ENCODE measurements at regions not wholly inside any gene's neighbourhood (a gene's known extent, or its start where the extent isn't known, plus 50 kb on each side); places are given as distances from the start of the nearest gene placed in this dataset.
"Not testable (repeated sequence)": the region's sequence is repeated elsewhere in the genome, so short reads cannot be mapped to it uniquely, and the experiment has no call there.

DNA sequence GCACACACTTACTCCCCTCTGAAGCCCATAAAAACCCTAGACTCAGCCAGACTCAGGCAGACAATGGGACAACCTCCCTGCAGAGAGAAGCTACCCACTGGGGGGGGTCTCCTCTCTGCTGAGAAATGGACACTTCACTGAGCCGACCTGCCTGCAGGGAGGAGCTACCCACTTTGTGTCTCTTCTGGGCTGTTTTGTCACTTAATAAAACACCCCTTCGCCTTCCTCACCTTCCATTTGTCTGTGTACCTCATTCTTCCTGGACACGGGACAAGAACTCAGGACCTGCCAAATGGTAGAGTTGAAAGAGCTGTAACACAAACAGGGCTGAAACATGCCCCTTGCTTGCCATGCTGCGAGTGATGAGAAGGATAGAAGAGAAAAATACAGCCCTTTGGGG, 151.7 kb upstream of the HDDC2 start:
- Histone ChIP-seq H3K27ac (no peak overlapping the region), H3K4me3 (no peak overlapping the region), H3K36me3 (no peaks in the 10 kb centered on the region), H3K27me3 (no peaks in the 10 kb centered on the region), H3K4me1 (no peaks in the 10 kb centered on the region), H3K9me3 (peaks cover 0 to 10% of the 10 kb centered on the region in 2 donors)
- intact Hi-C loops (cut with DNase I; ENCODE audit: low total_unique reads), result no loop called here
- in situ Hi-C loops (cut with MboI; ENCODE audit: low pct_ligation_motif_present in 1 of 4, low pct_unique_long_range_greater_than_20kb in 1 of 4, low sequenced_read_pairs in 3 of 4), result no loop called here
- no peak for DNase-seq
- WGBS, 2 donors (ENCODE audit: low coverage in 1 of 2), result 60 to 67% methylated on average over 1 to 4 of the region's 4 CpGs
- no peak for TF ChIP-seq POLR2AphosphoS5 (IDR thresholded peaks at IDR 0.05)
- TF ChIP-seq POLR2A (IDR thresholded peaks at IDR 0.05), result no peak

DNA sequence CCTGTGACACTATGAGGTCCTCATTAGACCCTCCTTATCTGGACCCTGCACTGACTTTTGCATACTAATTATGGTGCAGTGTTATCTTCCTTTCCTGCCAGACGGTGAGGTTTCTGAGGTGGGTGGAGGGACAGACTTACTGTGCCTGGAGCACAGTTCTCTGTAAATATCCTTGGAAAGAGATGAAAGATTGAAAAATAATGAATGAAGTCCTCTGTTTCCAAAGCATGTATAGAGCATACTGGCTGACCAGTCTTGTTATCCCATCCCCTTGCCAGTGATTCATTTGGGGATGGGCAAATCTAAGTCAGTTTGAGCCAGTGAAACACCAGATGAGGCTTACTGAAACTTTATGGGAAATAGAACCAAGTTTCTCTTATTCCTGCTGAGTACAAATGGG, 152.6 kb upstream of the HDDC2 start:
- peaks cover 0 to 10% of the 10 kb centered on the region in 2 donors for H3K9me3 ChIP-seq
- no peaks in the 10 kb centered on the region for H3K4me1 ChIP-seq
- no peak overlapping the region for H3K27ac ChIP-seq
- intact Hi-C loops (cut with DNase I; ENCODE audit: low total_unique reads), result no loop called here
- no peaks in the 10 kb centered on the region for H3K36me3 ChIP-seq
- H3K4me3 ChIP-seq, result no peak overlapping the region
- H3K27me3 ChIP-seq, result no peaks in the 10 kb centered on the region
- WGBS, 2 donors (ENCODE audit: low coverage in 1 of 2), result 85% methylated on average over 1 of the region's 1 CpG; no CpG with 5 or more reads in 1 of the 2 donors
- TF ChIP-seq EP300 (IDR thresholded peaks at IDR 0.05; ENCODE audit: low read depth) (no peak), POLR2A (IDR thresholded peaks at IDR 0.05) (no peak), CTCF (IDR thresholded peaks at IDR 0.05) (no peak), POLR2AphosphoS5 (IDR thresholded peaks at IDR 0.05) (no peak)
- in situ Hi-C loops (cut with MboI; ENCODE audit: low pct_ligation_motif_present in 1 of 4, low pct_unique_long_range_greater_than_20kb in 1 of 4, low sequenced_read_pairs in 3 of 4), result no loop called here
- DNase-seq, result no peak

GRCh38 chr6:125458493-125458892, 156.7 kb upstream of the HDDC2 start:
- H3K9me3 ChIP-seq; H3K4me1 ChIP-seq; DNase-seq; intact Hi-C loops (cut with DNase I; ENCODE audit: low total_unique reads); H3K27ac ChIP-seq; in situ Hi-C loops (cut with MboI; ENCODE audit: low pct_ligation_motif_present in 1 of 4, low pct_unique_long_range_greater_than_20kb in 1 of 4, low sequenced_read_pairs in 3 of 4); H3K4me3 ChIP-seq; H3K27me3 ChIP-seq; H3K36me3 ChIP-seq: not testable (repeated sequence)
- 100% methylated on average over 1 of the region's 1 CpG for WGBS, 2 donors (ENCODE audit: low coverage in 1 of 2)

- H3K9me3 ChIP-seq; H3K4me1 ChIP-seq; DNase-seq; H3K4me3 ChIP-seq; in situ Hi-C loops (cut with MboI; ENCODE audit: low pct_ligation_motif_present in 1 of 4, low pct_unique_long_range_greater_than_20kb in 1 of 4, low sequenced_read_pairs in 3 of 4); H3K36me3 ChIP-seq; intact Hi-C loops (cut with DNase I; ENCODE audit: low total_unique reads); H3K27ac ChIP-seq; H3K27me3 ChIP-seq: not testable (repeated sequence)
- 100% methylated on average over 1 of the region's 1 CpG; no CpG with 5 or more reads in 1 of the 2 donors for WGBS, 2 donors (ENCODE audit: low coverage in 1 of 2)
Measured at GRCh38 chr6:125465332-125465731, 163.6 kb upstream of the HDDC2 start.

GRCh38 chr6:125469915-125470314, 168.1 kb upstream of the HDDC2 start:
- no peak for DNase-seq
- Histone ChIP-seq H3K27me3 (no peaks in the 10 kb centered on the region), H3K4me1 (no peaks in the 10 kb centered on the region), H3K4me3 (no peak overlapping the region), H3K27ac (no peak overlapping the region), H3K9me3 (no peaks in the 10 kb centered on the region), H3K36me3 (no peaks in the 10 kb centered on the region)
- in situ Hi-C loops (cut with MboI; ENCODE audit: low pct_ligation_motif_present in 1 of 4, low pct_unique_long_range_greater_than_20kb in 1 of 4, low sequenced_read_pairs in 3 of 4) (no loop called here), intact Hi-C loops (cut with DNase I; ENCODE audit: low total_unique reads) (no loop called here)
- no peak for TF ChIP-seq POLR2AphosphoS5 (IDR thresholded peaks at IDR 0.05)
- no peak for TF ChIP-seq POLR2A (IDR thresholded peaks at IDR 0.05)
- TF ChIP-seq CTCF (IDR thresholded peaks at IDR 0.05), result no peak
- TF ChIP-seq EP300 (IDR thresholded peaks at IDR 0.05; ENCODE audit: low read depth), result no peak
- WGBS, 2 donors (ENCODE audit: low coverage in 1 of 2), result 74 to 76% methylated on average over 3 of the region's 3 CpGs

GRCh38 chr6:125471667-125472066, 169.9 kb upstream of the HDDC2 start:
- Histone ChIP-seq H3K4me3 (no peak overlapping the region), H3K27me3 (no peaks in the 10 kb centered on the region), H3K9me3 (no peaks in the 10 kb centered on the region), H3K27ac (no peak overlapping the region), H3K36me3 (no peaks in the 10 kb centered on the region), H3K4me1 (no peaks in the 10 kb centered on the region)
- intact Hi-C loops (cut with DNase I; ENCODE audit: low total_unique reads), result no loop called here
- 71% methylated on average over 1 of the region's 1 CpG; no CpG with 5 or more reads in 1 of the 2 donors for WGBS, 2 donors (ENCODE audit: low coverage in 1 of 2)
- DNase-seq, result no peak
- in situ Hi-C loops (cut with MboI; ENCODE audit: low pct_ligation_motif_present in 1 of 4, low pct_unique_long_range_greater_than_20kb in 1 of 4, low sequenced_read_pairs in 3 of 4), result no loop called here
- no peak for TF ChIP-seq CTCF (IDR thresholded peaks at IDR 0.05)
- TF ChIP-seq POLR2A (IDR thresholded peaks at IDR 0.05), result no peak
- TF ChIP-seq EP300 (IDR thresholded peaks at IDR 0.05; ENCODE audit: low read depth), result no peak
- no peak for TF ChIP-seq POLR2AphosphoS5 (IDR thresholded peaks at IDR 0.05)

Data from transverse colon (tissue), 4 donors.